PC-3 (cell line): ENCODE measurements at regions not wholly inside any gene's neighbourhood (a gene's known extent, or its start where the extent isn't known, plus 50 kb on each side); places are given as distances from the start of the nearest gene placed in this dataset.

Experiments used
- EZH2phosphoT487 ChIP-seq: fragments of 300-600 bp; sonication (generic); IDR thresholded peaks from 2 replicates; pipeline ENCODE4 v1.6.1; 2018; ENCODE audit warnings: mild to moderate bottlenecking, antibody characterized with exemption, low read length, borderline replicate concordance
- TF ChIP-seq, protein P1 (sequence below): fragments of 300-600 bp; sonication (generic); conservative IDR thresholded peaks from 2 replicates; pipeline ENCODE4 v1.5.1; 2017; ENCODE audit warnings: antibody characterized with exemption, low read depth, mild to moderate bottlenecking, low read length

DNA sequence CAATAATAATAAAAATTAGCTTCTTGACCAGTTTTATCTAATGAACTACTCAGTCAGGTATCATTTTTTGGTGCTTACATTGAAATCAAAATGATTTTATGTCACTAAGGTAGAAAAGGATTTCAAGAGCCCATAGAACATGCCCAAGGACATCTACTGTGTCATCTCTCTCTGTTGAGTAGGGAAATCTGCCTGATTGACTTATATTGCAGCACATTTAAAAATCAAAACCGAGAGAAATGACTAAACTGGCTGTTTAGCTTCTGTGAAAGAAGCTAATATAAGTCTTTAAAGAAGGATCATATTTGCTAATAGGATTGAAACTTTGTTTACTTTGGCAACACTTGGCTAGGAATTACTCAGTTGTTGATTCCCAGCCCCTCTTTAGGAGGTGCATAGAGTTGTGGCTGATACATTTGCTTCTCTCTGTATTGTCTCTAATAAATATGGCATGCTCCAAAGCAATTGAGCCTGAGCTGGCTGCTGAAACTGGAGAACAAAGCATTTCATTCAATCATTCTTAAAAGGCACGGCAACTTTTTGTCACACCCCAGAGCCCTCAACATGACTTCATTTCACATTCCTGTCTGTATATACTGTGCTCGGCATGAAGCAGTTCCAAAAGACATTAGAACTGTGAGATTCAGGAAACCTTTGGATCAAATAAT, 1096.9 kb upstream of the POT1 start:
- TF ChIP-seq, protein P1, sequence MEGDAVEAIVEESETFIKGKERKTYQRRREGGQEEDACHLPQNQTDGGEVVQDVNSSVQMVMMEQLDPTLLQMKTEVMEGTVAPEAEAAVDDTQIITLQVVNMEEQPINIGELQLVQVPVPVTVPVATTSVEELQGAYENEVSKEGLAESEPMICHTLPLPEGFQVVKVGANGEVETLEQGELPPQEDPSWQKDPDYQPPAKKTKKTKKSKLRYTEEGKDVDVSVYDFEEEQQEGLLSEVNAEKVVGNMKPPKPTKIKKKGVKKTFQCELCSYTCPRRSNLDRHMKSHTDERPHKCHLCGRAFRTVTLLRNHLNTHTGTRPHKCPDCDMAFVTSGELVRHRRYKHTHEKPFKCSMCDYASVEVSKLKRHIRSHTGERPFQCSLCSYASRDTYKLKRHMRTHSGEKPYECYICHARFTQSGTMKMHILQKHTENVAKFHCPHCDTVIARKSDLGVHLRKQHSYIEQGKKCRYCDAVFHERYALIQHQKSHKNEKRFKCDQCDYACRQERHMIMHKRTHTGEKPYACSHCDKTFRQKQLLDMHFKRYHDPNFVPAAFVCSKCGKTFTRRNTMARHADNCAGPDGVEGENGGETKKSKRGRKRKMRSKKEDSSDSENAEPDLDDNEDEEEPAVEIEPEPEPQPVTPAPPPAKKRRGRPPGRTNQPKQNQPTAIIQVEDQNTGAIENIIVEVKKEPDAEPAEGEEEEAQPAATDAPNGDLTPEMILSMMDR, result no peak
- TF ChIP-seq EZH2phosphoT487, result no peak
